H9 (cell line): ENCODE measurements at regions not wholly inside any gene's neighbourhood (a gene's known extent, or its start where the extent isn't known, plus 50 kb on each side); places are given as distances from the start of the nearest gene placed in this dataset.

Experiments
- DNase-seq: peaks from one replicate; pipeline ENCODE4 v3.0.0-alpha.2; 2017
- H2AFZ ChIP-seq: one replicate; pipeline ENCODE4 v1.6.1; 2013; ENCODE audit warnings: mild to moderate bottlenecking, low read length, control low read depth, moderate library complexity
- H2AK5ac ChIP-seq: 2 replicates; pipeline ENCODE4 v1.6.1; 2013; ENCODE audit warnings: low read length, control low read depth, mixed read lengths; ENCODE audit not compliant: insufficient read length
- H2BK120ac ChIP-seq: one replicate; pipeline ENCODE4 v1.6.1; 2013; ENCODE audit warnings: low read depth, mild to moderate bottlenecking, low read length, control low read depth, inconsistent platforms; ENCODE audit not compliant: poor library complexity, severe bottlenecking
- H2BK12ac ChIP-seq: 2 replicates; pipeline ENCODE4 v1.6.1; 2013; ENCODE audit warnings: low read length, control low read depth, mixed read lengths, low read depth; ENCODE audit not compliant: insufficient read length
- H2BK15ac ChIP-seq: 2 replicates; pipeline ENCODE4 v1.6.1; 2013; ENCODE audit warnings: low read depth, low read length, control low read depth
- H2BK20ac ChIP-seq: one replicate; pipeline ENCODE4 v1.6.1; 2013; ENCODE audit warnings: low read depth, mild to moderate bottlenecking, low read length, control low read depth, inconsistent platforms; ENCODE audit not compliant: poor library complexity, severe bottlenecking
- H2BK5ac ChIP-seq: 2 replicates; pipeline ENCODE4 v1.6.1; 2013; ENCODE audit warnings: low read length, control low read depth, mixed read lengths; ENCODE audit not compliant: insufficient read length
- H3K14ac ChIP-seq: 2 replicates; pipeline ENCODE4 v1.6.1; 2013; ENCODE audit warnings: low read length, control low read depth; ENCODE audit not compliant: insufficient read depth
- H3K18ac ChIP-seq: 2 replicates; pipeline ENCODE4 v1.6.1; 2013; ENCODE audit warnings: low read depth, mild to moderate bottlenecking, mixed read lengths, low read length, control low read depth; ENCODE audit not compliant: insufficient read length
- H3K23ac ChIP-seq: 2 replicates; pipeline ENCODE4 v1.6.1; 2013; ENCODE audit warnings: low read length, control low read depth, mixed read lengths, low read depth; ENCODE audit not compliant: insufficient read length
- H3K23me2 ChIP-seq: 2 replicates; pipeline ENCODE4 v1.6.1; 2013; ENCODE audit warnings: low read depth, mild to moderate bottlenecking, mixed read lengths, low read length, control low read depth; ENCODE audit not compliant: insufficient read length, poor library complexity, severe bottlenecking
- H3K27ac ChIP-seq: 2 replicates; pipeline ENCODE4 v1.5.1; 2013; ENCODE audit warnings: low read length, control low read depth, mixed read lengths, low read depth; ENCODE audit not compliant: insufficient read length
- H3K27me3 ChIP-seq: 2 replicates; pipeline ENCODE4 v1.6.1; 2013; ENCODE audit warnings: low read length, control low read depth, inconsistent platforms; ENCODE audit not compliant: insufficient read depth
- H3K4ac ChIP-seq: 2 replicates; pipeline ENCODE4 v1.6.1; 2013; ENCODE audit warnings: low read depth, mild to moderate bottlenecking, control low read depth, inconsistent platforms, low read length, moderate library complexity
- H3K4me1 ChIP-seq: 2 replicates; pipeline ENCODE4 v1.6.1; 2013; ENCODE audit warnings: low read length, control low read depth, inconsistent platforms; ENCODE audit not compliant: insufficient read depth
- H3K4me2 ChIP-seq: 2 replicates; pipeline ENCODE4 v1.6.1; 2013; ENCODE audit warnings: low read length, control low read depth, mixed read lengths; ENCODE audit not compliant: insufficient read length, insufficient read depth
- H3K56ac ChIP-seq: 2 replicates; pipeline ENCODE4 v1.6.1; 2013; ENCODE audit warnings: low read depth, mild to moderate bottlenecking, mixed read lengths, low read length, control low read depth; ENCODE audit not compliant: insufficient read length
- H3K79me1 ChIP-seq: 2 replicates; pipeline ENCODE4 v1.6.1; 2013; ENCODE audit warnings: low read depth, mild to moderate bottlenecking, moderate library complexity, low read length, control low read depth, inconsistent platforms; ENCODE audit not compliant: insufficient read depth, poor library complexity, severe bottlenecking
- H3K79me2 ChIP-seq: 2 replicates; pipeline ENCODE4 v1.6.1; 2013; ENCODE audit warnings: low read length, control low read depth, inconsistent platforms; ENCODE audit not compliant: insufficient read depth
- H3K9ac ChIP-seq: 2 replicates; pipeline ENCODE4 v1.6.1; 2013; ENCODE audit warnings: low read length, control low read depth, mixed read lengths; ENCODE audit not compliant: insufficient read length; ENCODE audit errors: extremely low read depth
- H3K9me3 ChIP-seq: one replicate; pipeline ENCODE4 v1.6.1; 2013; ENCODE audit warnings: low read depth, low read length, inconsistent platforms; ENCODE audit not compliant: control insufficient read depth
- H3T11ph ChIP-seq: one replicate; pipeline ENCODE4 v1.6.1; 2013; ENCODE audit warnings: mild to moderate bottlenecking, low read length, control low read depth, inconsistent platforms
- H4K20me1 ChIP-seq: one replicate; pipeline ENCODE4 v1.6.1; 2013; ENCODE audit not compliant: control insufficient read depth, insufficient read length, insufficient read depth
- H4K5ac ChIP-seq: 2 replicates; pipeline ENCODE4 v1.6.1; 2013; ENCODE audit warnings: low read depth, mild to moderate bottlenecking, mixed read lengths, low read length, control low read depth; ENCODE audit not compliant: insufficient read length
- H4K8ac ChIP-seq: replicated peaks from 2 replicates; pipeline ENCODE4 v1.6.1; 2013; ENCODE audit warnings: low read length, control low read depth, mixed read lengths, low read depth; ENCODE audit not compliant: insufficient read length
- H4K91ac ChIP-seq: 2 replicates; pipeline ENCODE4 v1.6.1; 2013; ENCODE audit warnings: low read depth, mild to moderate bottlenecking, moderate library complexity, mixed read lengths, low read length, control low read depth; ENCODE audit not compliant: insufficient read length
- H3K27ac Mint-ChIP-seq, 3 experiments: 2 replicates in 2 of 3; 3 replicates in 1 of 3; pipeline ENCODE4 v1.8.0; 2020 to 2021; ENCODE audit warnings: mixed read lengths in 3 of 3, mild to moderate bottlenecking in 1 of 3, moderate library complexity in 1 of 3
- H3K27me3 Mint-ChIP-seq: 2 replicates; pipeline ENCODE4 v1.8.0; 2021; ENCODE audit warnings: low read depth, mild to moderate bottlenecking, moderate library complexity, mixed read lengths
- H3K36me3 Mint-ChIP-seq, 3 experiments: 2 replicates in 2 of 3; 3 replicates in 1 of 3; pipeline ENCODE4 v1.8.0; 2020 to 2021; ENCODE audit warnings: low read depth in 3 of 3, mixed read lengths in 3 of 3; ENCODE audit not compliant: insufficient read depth in 1 of 3
- H3K4me1 Mint-ChIP-seq, 2 experiments: 2 replicates each; pipeline ENCODE4 v1.8.0; 2020; ENCODE audit warnings: mixed read lengths in 2 of 2
- H3K4me3 Mint-ChIP-seq, 2 experiments: 2 replicates in 1 of 2; 3 replicates in 1 of 2; pipeline ENCODE4 v1.8.0; 2020 to 2021; ENCODE audit warnings: mild to moderate bottlenecking in 2 of 2, mixed read lengths in 2 of 2, moderate library complexity in 1 of 2
- H3K9me3 Mint-ChIP-seq, 2 experiments: 2 replicates in 1 of 2; 3 replicates in 1 of 2; pipeline ENCODE4 v1.8.0; 2020; ENCODE audit warnings: mild to moderate bottlenecking in 2 of 2, mixed read lengths in 2 of 2, moderate library complexity in 1 of 2
- CTCF ChIP-seq: fragments of 200-600 bp; sonication (generic); conservative IDR thresholded peaks from 3 replicates; pipeline ENCODE4 v1.8.0; 2021; ENCODE audit warnings: antibody characterized with exemption, mild to moderate bottlenecking
- WGBS: extraction: QIAGEN DNeasy Blood & Tissue Kit; methylation state at CpG from one replicate; pipeline ENCODE4 v1.1.7; 2013; ENCODE audit warnings: missing lambda C conversion rate, low lambda C conversion rate, mixed read lengths; ENCODE audit not compliant: insufficient read length; ENCODE audit errors: extremely low coverage; 5-methylcytosine and 5-hydroxymethylcytosine counted together

- Histone ChIP-seq H2BK15ac (no peak overlapping the region), H4K5ac (no peak overlapping the region), H3K18ac (no peak overlapping the region), H3T11ph (no peak overlapping the region), H3K4me1 (no peaks in the 10 kb centered on the region), H2AFZ (no peak overlapping the region), H4K20me1 (no peaks in the 10 kb centered on the region), H3K23me2 (no peaks in the 10 kb centered on the region), H3K4ac (no peak overlapping the region), H2BK20ac (no peak overlapping the region), H2BK120ac (no peak overlapping the region), H2BK12ac (no peak overlapping the region), H3K4me2 (no peak overlapping the region), H3K27me3 (no peaks in the 10 kb centered on the region), H3K23ac (no peak overlapping the region), H3K79me1 (no peaks in the 10 kb centered on the region), H3K56ac (no peak overlapping the region), H4K8ac (no peak overlapping the region), H2BK5ac (no peak overlapping the region), H2AK5ac (no peak overlapping the region), H3K9me3 (no peaks in the 10 kb centered on the region), H3K9ac (no peak overlapping the region), H3K79me2 (no peaks in the 10 kb centered on the region), H3K14ac (no peak overlapping the region), H3K27ac (no peak overlapping the region), H4K91ac (no peak overlapping the region)
- H3K36me3 Mint-ChIP-seq: peaks cover 12 to 28% (median 17%) of the 10 kb centered on the region in 3 experiments
- no peak for TF ChIP-seq CTCF
- no peak overlapping the region for H3K4me3 Mint-ChIP-seq
- no peaks in the 10 kb centered on the region for H3K27me3 Mint-ChIP-seq
- peaks cover 19 to 25% of the 10 kb centered on the region in 2 experiments for H3K9me3 Mint-ChIP-seq
- H3K27ac Mint-ChIP-seq: no peak overlapping the region
- WGBS: no CpG with 5 or more reads among the region's 3 CpGs
- H3K4me1 Mint-ChIP-seq: peaks cover 5 to 6% of the 10 kb centered on the region in 2 experiments; a peak in 2 of 4 replicates
- DNase-seq: no peak
Measured at GRCh38 chr4:27414887-27415731, 554.5 kb downstream of the STIM2 start.
